C4-2B (cell line): ENCODE measurements at regions not wholly inside any gene's neighbourhood (a gene's known extent, or its start where the extent isn't known, plus 50 kb on each side); places are given as distances from the start of the nearest gene placed in this dataset.

Source experiments
- ZFX ChIP-seq: fragments of 450-650 bp; IDR thresholded peaks from 2 replicates; pipeline ENCODE4 v1.6.1; 2017
- TF ChIP-seq, protein P1 (sequence below): fragments of 450-650 bp; conservative IDR thresholded peaks from 2 replicates; pipeline ENCODE4 v1.5.1; 2017; ENCODE audit warnings: mild to moderate bottlenecking

DNA sequence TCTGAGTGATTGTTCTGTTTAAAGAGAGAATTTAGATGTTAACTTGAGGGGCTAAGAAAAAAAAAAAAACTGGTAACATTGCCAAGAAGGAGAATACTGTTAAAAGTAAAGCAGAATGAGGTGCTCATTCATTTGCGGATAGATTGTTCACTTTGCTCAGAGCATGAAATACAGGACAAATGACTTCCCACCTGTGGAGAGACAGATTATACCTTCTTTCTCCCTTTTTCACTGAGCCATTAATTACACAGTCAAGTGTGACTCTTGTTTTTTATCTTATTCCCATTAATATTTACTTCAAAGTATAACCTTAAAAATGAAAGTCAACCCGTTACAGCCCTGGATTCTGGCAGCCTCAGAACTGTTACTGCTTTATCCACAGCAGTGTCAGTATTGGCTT lies 264.5 kb downstream of the TAF11L14 start:
- TF ChIP-seq, protein P1, sequence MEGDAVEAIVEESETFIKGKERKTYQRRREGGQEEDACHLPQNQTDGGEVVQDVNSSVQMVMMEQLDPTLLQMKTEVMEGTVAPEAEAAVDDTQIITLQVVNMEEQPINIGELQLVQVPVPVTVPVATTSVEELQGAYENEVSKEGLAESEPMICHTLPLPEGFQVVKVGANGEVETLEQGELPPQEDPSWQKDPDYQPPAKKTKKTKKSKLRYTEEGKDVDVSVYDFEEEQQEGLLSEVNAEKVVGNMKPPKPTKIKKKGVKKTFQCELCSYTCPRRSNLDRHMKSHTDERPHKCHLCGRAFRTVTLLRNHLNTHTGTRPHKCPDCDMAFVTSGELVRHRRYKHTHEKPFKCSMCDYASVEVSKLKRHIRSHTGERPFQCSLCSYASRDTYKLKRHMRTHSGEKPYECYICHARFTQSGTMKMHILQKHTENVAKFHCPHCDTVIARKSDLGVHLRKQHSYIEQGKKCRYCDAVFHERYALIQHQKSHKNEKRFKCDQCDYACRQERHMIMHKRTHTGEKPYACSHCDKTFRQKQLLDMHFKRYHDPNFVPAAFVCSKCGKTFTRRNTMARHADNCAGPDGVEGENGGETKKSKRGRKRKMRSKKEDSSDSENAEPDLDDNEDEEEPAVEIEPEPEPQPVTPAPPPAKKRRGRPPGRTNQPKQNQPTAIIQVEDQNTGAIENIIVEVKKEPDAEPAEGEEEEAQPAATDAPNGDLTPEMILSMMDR: no peak
- no peak for TF ChIP-seq ZFX
